ENCODE measurements at regions not wholly inside any gene's neighbourhood (a gene's known extent, or its start where the extent isn't known, plus 50 kb on each side); places are given as distances from the start of the nearest gene placed in this dataset.

DNA sequence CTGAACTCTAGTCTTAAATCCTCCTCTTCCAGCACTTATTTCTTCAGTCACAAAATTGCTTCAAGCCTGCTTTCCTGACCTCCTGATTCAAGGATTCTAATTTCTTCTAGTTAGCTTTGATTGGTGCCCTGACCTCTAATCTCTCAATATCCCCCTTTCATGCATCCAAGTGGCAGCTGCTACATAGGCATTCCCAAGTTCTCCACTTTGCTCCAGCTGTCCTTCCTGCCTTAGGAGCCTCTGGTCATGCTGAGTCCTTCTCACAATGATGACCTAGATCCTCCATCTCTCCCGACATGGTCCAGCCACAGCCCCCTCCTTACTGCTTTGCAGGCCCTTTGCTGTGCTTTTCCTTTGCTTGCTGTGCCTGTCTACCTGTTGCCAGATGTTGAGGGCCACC is 347.8 kb upstream of the C2CD4B start:
- no peak for TF ChIP-seq EZH2phosphoT487 (IDR thresholded peaks at IDR 0.05; ENCODE audit: low read length)
- TF ChIP-seq EZH2 (optimal IDR thresholded peaks at IDR 0.05; ENCODE audit: low read depth, low read length) = no peak
- no peak for TF ChIP-seq CTCF (IDR thresholded peaks at IDR 0.05; ENCODE audit: low read length)
- Histone ChIP-seq H3K36me3 (replicated peaks; ENCODE audit: insufficient read depth, low read length) (no peaks in the 10 kb centered on the region), H3K4me2 (ENCODE audit: low read depth, low read length) (no peak overlapping the region), H3K4me1 (ENCODE audit: low read length) (no peaks in the 10 kb centered on the region), H3K4me3 (ENCODE audit: low read length) (no peak overlapping the region), H3K79me2 (ENCODE audit: low read length) (no peaks in the 10 kb centered on the region), H3K27me3 (replicated peaks; ENCODE audit: insufficient read depth, low read length) (no peaks in the 10 kb centered on the region), H3F3A (ENCODE audit: insufficient read depth, low read length) (no peaks in the 10 kb centered on the region), H2AFZ (ENCODE audit: low read length) (no peak overlapping the region), H4K20me1 (ENCODE audit: insufficient read depth, low read length) (no peaks in the 10 kb centered on the region), H3K27ac (ENCODE audit: low read length) (no peak overlapping the region), H3K9ac (ENCODE audit: low read length) (no peak overlapping the region), H3K9me3 (replicated peaks; ENCODE audit: insufficient read depth, low read length) (no peaks in the 10 kb centered on the region), H3K9me2 (replicated peaks; ENCODE audit: insufficient read depth, low read length) (no peaks in the 10 kb centered on the region)
- DNase-seq = no peak

- no peak overlapping the region for H3K27ac ChIP-seq (ENCODE audit: low read length)
- no peak overlapping the region for H3K9ac ChIP-seq (ENCODE audit: low read length)
- H3K4me2 ChIP-seq (ENCODE audit: low read depth, low read length) = no peak overlapping the region
- DNase-seq = no peak
- TF ChIP-seq EZH2phosphoT487 (IDR thresholded peaks at IDR 0.05; ENCODE audit: low read length) (no peak), EZH2 (optimal IDR thresholded peaks at IDR 0.05; ENCODE audit: low read depth, low read length) (no peak), CTCF (IDR thresholded peaks at IDR 0.05; ENCODE audit: low read length) (no peak)
- H3K9me3 ChIP-seq (replicated peaks; ENCODE audit: insufficient read depth, low read length) = no peaks in the 10 kb centered on the region
- H3K27me3 ChIP-seq (replicated peaks; ENCODE audit: insufficient read depth, low read length) = no peaks in the 10 kb centered on the region
- H3K79me2 ChIP-seq (ENCODE audit: low read length) = no peaks in the 10 kb centered on the region
- H4K20me1 ChIP-seq (ENCODE audit: insufficient read depth, low read length) = no peaks in the 10 kb centered on the region
- H2AFZ ChIP-seq (ENCODE audit: low read length) = no peak overlapping the region
- no peaks in the 10 kb centered on the region for H3K36me3 ChIP-seq (replicated peaks; ENCODE audit: insufficient read depth, low read length)
- no peaks in the 10 kb centered on the region for H3F3A ChIP-seq (ENCODE audit: insufficient read depth, low read length)
- H3K9me2 ChIP-seq (replicated peaks; ENCODE audit: insufficient read depth, low read length) = no peaks in the 10 kb centered on the region
- no peak overlapping the region for H3K4me3 ChIP-seq (ENCODE audit: low read length)
- H3K4me1 ChIP-seq (ENCODE audit: low read length) = no peaks in the 10 kb centered on the region
Observed at GRCh38 chr15:62513893-62514292, 348.8 kb upstream of the C2CD4B start.

GRCh38 chr15:62515696-62516395 is 350.8 kb upstream of the C2CD4B start:
- Histone ChIP-seq H3K9me3 (replicated peaks; ENCODE audit: insufficient read depth, low read length) (no peaks in the 10 kb centered on the region), H3K27me3 (replicated peaks; ENCODE audit: insufficient read depth, low read length) (no peaks in the 10 kb centered on the region), H3K4me1 (ENCODE audit: low read length) (no peaks in the 10 kb centered on the region), H2AFZ (ENCODE audit: low read length) (no peak overlapping the region), H3K9me2 (replicated peaks; ENCODE audit: insufficient read depth, low read length) (no peaks in the 10 kb centered on the region), H3K9ac (ENCODE audit: low read length) (no peak overlapping the region), H3K79me2 (ENCODE audit: low read length) (no peaks in the 10 kb centered on the region), H4K20me1 (ENCODE audit: insufficient read depth, low read length) (no peaks in the 10 kb centered on the region), H3K36me3 (replicated peaks; ENCODE audit: insufficient read depth, low read length) (no peaks in the 10 kb centered on the region), H3K27ac (ENCODE audit: low read length) (no peak overlapping the region), H3F3A (ENCODE audit: insufficient read depth, low read length) (no peaks in the 10 kb centered on the region), H3K4me3 (ENCODE audit: low read length) (no peak overlapping the region), H3K4me2 (ENCODE audit: low read depth, low read length) (no peak overlapping the region)
- DNase-seq = no peak
- TF ChIP-seq CTCF (IDR thresholded peaks at IDR 0.05; ENCODE audit: low read length) = no peak
- TF ChIP-seq EZH2 (optimal IDR thresholded peaks at IDR 0.05; ENCODE audit: low read depth, low read length) = no peak
- no peak for TF ChIP-seq EZH2phosphoT487 (IDR thresholded peaks at IDR 0.05; ENCODE audit: low read length)

Data from MM.1S (cell line).